ENCODE measurements at regions not wholly inside any gene's neighbourhood (a gene's known extent, or its start where the extent isn't known, plus 50 kb on each side); places are given as distances from the start of the nearest gene placed in this dataset.

- Histone ChIP-seq H3K4me2 (ENCODE audit: insufficient read depth, insufficient read length, low read length) (no peak overlapping the region), H3K79me2 (ENCODE audit: insufficient read depth, low read length) (no peaks in the 10 kb centered on the region), H4K91ac (ENCODE audit: insufficient read length, low read depth, low read length) (no peak overlapping the region), H2BK120ac (ENCODE audit: low read depth, low read length, poor library complexity, severe bottlenecking) (no peak overlapping the region), H2BK15ac (ENCODE audit: low read depth, low read length) (no peak overlapping the region), H4K20me1 (ENCODE audit: control insufficient read depth, insufficient read depth, insufficient read length) (no peaks in the 10 kb centered on the region), H2BK12ac (ENCODE audit: insufficient read length, low read depth, low read length) (no peak overlapping the region), H2AK5ac (ENCODE audit: insufficient read length, low read length) (no peak overlapping the region), H3K4ac (ENCODE audit: low read depth, low read length) (no peak overlapping the region), H3K23me2 (ENCODE audit: insufficient read length, low read depth, low read length, poor library complexity, severe bottlenecking) (no peaks in the 10 kb centered on the region), H4K8ac (replicated peaks; ENCODE audit: insufficient read length, low read depth, low read length) (no peak overlapping the region), H4K5ac (ENCODE audit: insufficient read length, low read depth, low read length) (no peak overlapping the region), H3K79me1 (ENCODE audit: insufficient read depth, low read depth, low read length, poor library complexity, severe bottlenecking) (no peaks in the 10 kb centered on the region), H3K23ac (ENCODE audit: insufficient read length, low read depth, low read length) (no peak overlapping the region), H3T11ph (ENCODE audit: low read length) (no peak overlapping the region), H2BK20ac (ENCODE audit: low read depth, low read length, poor library complexity, severe bottlenecking) (no peak overlapping the region), H3K14ac (ENCODE audit: insufficient read depth, low read length) (no peak overlapping the region), H3K9ac (ENCODE audit: extremely low read depth, insufficient read length, low read length) (no peak overlapping the region), H2BK5ac (ENCODE audit: insufficient read length, low read length) (no peak overlapping the region), H3K27me3 (ENCODE audit: insufficient read depth, low read length) (no peaks in the 10 kb centered on the region), H3K18ac (ENCODE audit: insufficient read length, low read depth, low read length) (no peak overlapping the region), H3K4me1 (ENCODE audit: insufficient read depth, low read length) (no peaks in the 10 kb centered on the region), H3K27ac (ENCODE audit: insufficient read length, low read depth, low read length) (no peak overlapping the region), H3K9me3 (ENCODE audit: control insufficient read depth, low read depth, low read length) (no peaks in the 10 kb centered on the region), H3K56ac (ENCODE audit: insufficient read length, low read depth, low read length) (no peak overlapping the region), H2AFZ (ENCODE audit: low read length) (no peak overlapping the region)
- WGBS (ENCODE audit: extremely low coverage, insufficient read length, low lambda C conversion rate): no CpG with 5 or more reads among the region's 10 CpGs
- peak overlapping the region in 2 of 3 experiments; percentile 27 to 87; a peak in 4 of 7 replicates for H3K27ac Mint-ChIP-seq
- peaks cover 11 to 13% of the 10 kb centered on the region in 2 experiments for H3K4me1 Mint-ChIP-seq
- TF ChIP-seq CTCF (conservative IDR thresholded peaks at IDR 0.05): no peak
- no peak for DNase-seq
- no peak overlapping the region for H3K4me3 Mint-ChIP-seq
- H3K36me3 Mint-ChIP-seq (ENCODE audit: insufficient read depth in 1 of 3, low read depth in 3 of 3): peaks cover 6 to 26% (median 9%) of the 10 kb centered on the region in 3 experiments
- peaks cover 18 to 20% of the 10 kb centered on the region in 2 experiments for H3K9me3 Mint-ChIP-seq
- H3K27me3 Mint-ChIP-seq (ENCODE audit: low read depth): peaks cover 5% of the 10 kb centered on the region
Measured at GRCh38 chr2:8505311-8505920, 176.4 kb upstream of the ID2 start.

Measured in H9 (cell line).